A673 (cell line): ENCODE measurements at regions not wholly inside any gene's neighbourhood (a gene's known extent, or its start where the extent isn't known, plus 50 kb on each side); places are given as distances from the start of the nearest gene placed in this dataset.

Experiments used
- EZH2 ChIP-seq: fragments of 200-600 bp; sonication (generic); IDR thresholded peaks from 2 replicates; pipeline ENCODE4 v1.6.1; 2017; ENCODE audit warnings: borderline replicate concordance, low read depth, mild to moderate bottlenecking, mixed read lengths, antibody characterized with exemption, low read length; ENCODE audit not compliant: poor library complexity, severe bottlenecking
- TF ChIP-seq, protein P1 (sequence below): fragments of 300-800, 200-600 bp; sonication (generic); conservative IDR thresholded peaks from 2 replicates; pipeline ENCODE4 v1.5.1; 2017; ENCODE audit warnings: low read depth, mild to moderate bottlenecking, antibody characterized with exemption, low read length, moderate library complexity, mixed read lengths

DNA sequence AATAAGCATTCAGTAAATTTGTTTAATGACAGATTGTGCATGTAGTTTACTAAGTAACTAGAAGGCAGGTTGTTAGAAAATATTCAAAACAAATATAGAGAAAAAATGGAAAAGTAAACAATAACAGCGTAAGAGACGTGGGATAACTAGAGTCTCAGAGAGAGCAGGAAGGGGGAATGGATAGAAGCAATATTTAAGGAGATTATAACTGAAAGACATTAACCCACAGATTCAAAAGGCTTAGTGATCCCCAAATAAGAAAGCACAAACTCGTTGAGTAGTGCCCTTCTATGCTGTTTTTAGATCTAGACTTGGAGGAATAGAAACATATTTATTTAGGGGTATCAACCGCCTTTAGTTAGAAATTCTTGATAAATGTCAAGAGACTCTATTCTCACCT, 169.7 kb upstream of the RGS6 start:
- TF ChIP-seq, protein P1, sequence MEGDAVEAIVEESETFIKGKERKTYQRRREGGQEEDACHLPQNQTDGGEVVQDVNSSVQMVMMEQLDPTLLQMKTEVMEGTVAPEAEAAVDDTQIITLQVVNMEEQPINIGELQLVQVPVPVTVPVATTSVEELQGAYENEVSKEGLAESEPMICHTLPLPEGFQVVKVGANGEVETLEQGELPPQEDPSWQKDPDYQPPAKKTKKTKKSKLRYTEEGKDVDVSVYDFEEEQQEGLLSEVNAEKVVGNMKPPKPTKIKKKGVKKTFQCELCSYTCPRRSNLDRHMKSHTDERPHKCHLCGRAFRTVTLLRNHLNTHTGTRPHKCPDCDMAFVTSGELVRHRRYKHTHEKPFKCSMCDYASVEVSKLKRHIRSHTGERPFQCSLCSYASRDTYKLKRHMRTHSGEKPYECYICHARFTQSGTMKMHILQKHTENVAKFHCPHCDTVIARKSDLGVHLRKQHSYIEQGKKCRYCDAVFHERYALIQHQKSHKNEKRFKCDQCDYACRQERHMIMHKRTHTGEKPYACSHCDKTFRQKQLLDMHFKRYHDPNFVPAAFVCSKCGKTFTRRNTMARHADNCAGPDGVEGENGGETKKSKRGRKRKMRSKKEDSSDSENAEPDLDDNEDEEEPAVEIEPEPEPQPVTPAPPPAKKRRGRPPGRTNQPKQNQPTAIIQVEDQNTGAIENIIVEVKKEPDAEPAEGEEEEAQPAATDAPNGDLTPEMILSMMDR, result no peak
- no peak for TF ChIP-seq EZH2
